Fibroblast of mammary gland (primary cell): ENCODE measurements at regions not wholly inside any gene's neighbourhood (a gene's known extent, or its start where the extent isn't known, plus 50 kb on each side); places are given as distances from the start of the nearest gene placed in this dataset.

Source experiments
- DNase-seq: peaks from one replicate; pipeline ENCODE4 v3.0.0-alpha.2; 2010; ENCODE audit warnings: low read depth
- H3K4me3 ChIP-seq: 2 replicates; pipeline ENCODE4 v1.5.1; 2011; ENCODE audit warnings: low read depth, mild to moderate bottlenecking, low read length, moderate library complexity; ENCODE audit not compliant: control insufficient read depth
- CTCF ChIP-seq: conservative IDR thresholded peaks from 2 replicates; pipeline ENCODE4 v1.5.1; 2011; ENCODE audit warnings: low read depth, low read length, inconsistent platforms; ENCODE audit not compliant: control insufficient read depth, insufficient read depth

- no peak for DNase-seq
- no peak overlapping the region for H3K4me3 ChIP-seq
- TF ChIP-seq CTCF = no peak
Measured at GRCh38 chr10:111522551-111522950, 445.7 kb downstream of the ADRA2A start.

- TF ChIP-seq CTCF = no peak
Measured at GRCh38 chr10:111523016-111523415, 446.2 kb downstream of the ADRA2A start.

GRCh38 chr10:111524134-111524533 lies 447.3 kb downstream of the ADRA2A start:
- no peak for DNase-seq
- TF ChIP-seq CTCF = no peak
- no peak overlapping the region for H3K4me3 ChIP-seq

More at GRCh38 chr10:111523016-111523415, 446.2 kb downstream of the ADRA2A start:
- DNase-seq = no peak
- H3K4me3 ChIP-seq = no peak overlapping the region

GRCh38 chr10:111525696-111526095 lies 448.9 kb downstream of the ADRA2A start:
- no peak for TF ChIP-seq CTCF
- DNase-seq = no peak
- no peak overlapping the region for H3K4me3 ChIP-seq

- DNase-seq = no peak
- TF ChIP-seq CTCF = no peak
- no peak overlapping the region for H3K4me3 ChIP-seq
Measured at GRCh38 chr10:111531690-111532089, 454.9 kb downstream of the ADRA2A start.

- TF ChIP-seq CTCF = no peak
- no peak overlapping the region for H3K4me3 ChIP-seq
- no peak for DNase-seq
Measured at GRCh38 chr10:111532139-111532538, 455.3 kb downstream of the ADRA2A start.

GRCh38 chr10:111539246-111539645 lies 462.4 kb downstream of the ADRA2A start:
- H3K4me3 ChIP-seq = no peak overlapping the region
- DNase-seq = no peak
- TF ChIP-seq CTCF = no peak
